ENCODE measurements at regions not wholly inside any gene's neighbourhood (a gene's known extent, or its start where the extent isn't known, plus 50 kb on each side); places are given as distances from the start of the nearest gene placed in this dataset.

GRCh38 chr13:76816394-76816793 is 69.8 kb downstream of the KCTD12 start:
- Histone ChIP-seq H3K27ac (ENCODE audit: low read depth in 1 of 3, low read length in 2 of 3) (no peak overlapping the region), H3K4me3 (ENCODE audit: low read depth in 1 of 3, low read length in 3 of 3) (no peak overlapping the region), H3K9me3 (ENCODE audit: control insufficient read depth in 2 of 2, insufficient read depth in 1 of 2, low read depth in 1 of 2, low read length in 1 of 2) (peaks cover 0 to under 1% of the 10 kb centered on the region in 2 donors), H3K4me1 (ENCODE audit: control insufficient read depth in 3 of 3, insufficient read depth in 2 of 3, low read depth in 1 of 3, low read length in 2 of 3) (peaks cover 0 to 11% (median 0%) of the 10 kb centered on the region in 3 donors), H3K27me3 (ENCODE audit: control insufficient read depth in 3 of 3, insufficient read depth in 3 of 3, low read length in 3 of 3) (no peaks in the 10 kb centered on the region), H3K36me3 (ENCODE audit: control insufficient read depth in 3 of 3, insufficient read depth in 2 of 3, low read depth in 1 of 3, low read length in 3 of 3) (no peaks in the 10 kb centered on the region)
- DNase-seq = no peak
- 70 to 82% (median 74%) methylated on average over 5 of the region's 5 CpGs for WGBS, 3 donors
- FAIRE-seq = no peak

DNA sequence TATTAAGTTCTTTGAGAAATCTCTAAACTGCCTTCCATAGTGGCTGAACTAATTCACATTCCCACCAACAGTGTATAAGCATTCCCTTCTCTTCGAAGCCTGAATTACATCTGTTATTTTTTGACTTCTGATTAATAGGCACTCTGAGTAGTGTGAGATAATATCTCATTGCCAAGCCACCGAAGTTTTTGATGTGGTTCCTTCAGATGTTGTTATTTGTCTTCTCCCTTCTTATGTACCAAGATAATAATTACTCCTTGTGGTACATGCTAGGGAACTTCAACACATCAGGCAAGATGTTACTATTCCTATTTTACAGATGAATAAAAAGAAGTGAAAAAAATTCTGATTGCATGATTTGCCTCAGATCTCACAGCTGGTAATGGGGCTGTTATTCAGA is 70.9 kb downstream of the KCTD12 start:
- H3K9me3 ChIP-seq (ENCODE audit: control insufficient read depth in 2 of 2, insufficient read depth in 1 of 2, low read depth in 1 of 2, low read length in 1 of 2) = peaks cover 0 to 3% of the 10 kb centered on the region in 2 donors
- WGBS, 3 donors = 68 to 73% (median 69%) methylated on average over 2 of the region's 2 CpGs
- no peaks in the 10 kb centered on the region for H3K27me3 ChIP-seq (ENCODE audit: control insufficient read depth in 3 of 3, insufficient read depth in 3 of 3, low read length in 3 of 3)
- DNase-seq = no peak
- H3K4me3 ChIP-seq (ENCODE audit: low read depth in 1 of 3, low read length in 3 of 3) = no peak overlapping the region
- peaks cover 0 to 11% (median 0%) of the 10 kb centered on the region in 3 donors for H3K4me1 ChIP-seq (ENCODE audit: control insufficient read depth in 3 of 3, insufficient read depth in 2 of 3, low read depth in 1 of 3, low read length in 2 of 3)
- no peak for FAIRE-seq
- H3K27ac ChIP-seq (ENCODE audit: low read depth in 1 of 3, low read length in 2 of 3) = no peak overlapping the region
- no peaks in the 10 kb centered on the region for H3K36me3 ChIP-seq (ENCODE audit: control insufficient read depth in 3 of 3, insufficient read depth in 2 of 3, low read depth in 1 of 3, low read length in 3 of 3)

DNA sequence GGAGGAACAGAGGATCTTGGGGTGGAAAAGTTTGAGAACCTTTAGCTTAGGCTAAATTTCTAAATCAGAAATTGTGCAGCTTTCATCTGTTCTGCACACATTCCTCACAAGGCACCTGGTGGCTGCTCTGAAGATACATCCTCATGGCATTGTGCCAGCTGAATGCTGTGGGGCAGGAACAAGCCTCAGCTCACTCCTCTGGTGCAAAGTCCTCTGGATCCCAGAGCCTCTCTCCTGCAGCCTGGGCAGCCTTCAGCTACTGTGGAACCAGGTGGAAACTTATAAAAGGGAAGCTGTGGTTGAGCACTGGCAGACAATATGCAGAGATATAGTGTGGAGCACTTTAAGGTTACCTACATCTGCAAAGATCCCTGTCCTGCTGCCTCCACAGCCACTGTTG is 72.3 kb downstream of the KCTD12 start:
- H3K4me1 ChIP-seq (ENCODE audit: control insufficient read depth in 3 of 3, insufficient read depth in 2 of 3, low read depth in 1 of 3, low read length in 2 of 3) = peaks cover 0 to 11% (median 0%) of the 10 kb centered on the region in 3 donors
- DNase-seq (peak; percentile 89 to 92), FAIRE-seq (no peak)
- H3K4me3 ChIP-seq (ENCODE audit: low read depth in 1 of 3, low read length in 3 of 3) = no peak overlapping the region
- peaks cover 0 to 3% of the 10 kb centered on the region in 2 donors for H3K9me3 ChIP-seq (ENCODE audit: control insufficient read depth in 2 of 2, insufficient read depth in 1 of 2, low read depth in 1 of 2, low read length in 1 of 2)
- no peaks in the 10 kb centered on the region for H3K36me3 ChIP-seq (ENCODE audit: control insufficient read depth in 3 of 3, insufficient read depth in 2 of 3, low read depth in 1 of 3, low read length in 3 of 3)
- H3K27ac ChIP-seq (ENCODE audit: low read depth in 1 of 3, low read length in 2 of 3) = no peak overlapping the region
- H3K27me3 ChIP-seq (ENCODE audit: control insufficient read depth in 3 of 3, insufficient read depth in 3 of 3, low read length in 3 of 3) = no peaks in the 10 kb centered on the region

DNA sequence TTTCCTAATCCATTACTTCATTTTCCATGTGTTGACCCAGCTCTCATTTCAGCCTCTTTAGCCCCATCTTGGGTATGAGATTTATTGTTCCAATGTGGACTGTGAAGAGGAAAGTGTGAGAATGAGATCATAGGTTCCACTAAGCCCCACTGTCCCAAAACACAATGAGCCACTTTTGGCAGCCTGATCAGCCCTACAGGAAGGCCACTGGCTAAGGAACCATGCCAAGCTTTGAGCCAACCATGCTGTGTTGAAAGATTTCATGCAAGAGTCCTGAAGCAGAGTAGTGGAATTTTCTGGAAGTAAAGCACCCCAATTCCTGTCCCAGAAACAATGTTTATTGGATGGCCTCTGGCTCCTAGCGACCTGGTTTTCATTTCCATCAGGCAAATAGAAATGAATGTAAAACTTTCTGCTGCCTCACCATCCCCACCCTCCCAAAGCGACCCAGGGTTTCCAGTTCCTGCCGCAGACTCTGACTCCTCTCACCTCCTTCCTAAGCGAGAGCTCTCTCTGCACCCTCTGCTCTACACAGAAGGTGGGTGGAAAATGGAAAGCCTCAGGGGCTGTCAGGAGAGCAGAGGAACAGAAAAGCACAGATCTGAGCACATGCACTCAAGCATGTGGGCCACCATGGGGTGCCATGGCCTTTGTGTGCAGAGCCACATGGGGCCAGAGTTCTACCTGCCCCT is 73.1 kb downstream of the KCTD12 start:
- no peak overlapping the region for H3K27ac ChIP-seq (ENCODE audit: low read depth in 1 of 3, low read length in 2 of 3)
- no peaks in the 10 kb centered on the region for H3K36me3 ChIP-seq (ENCODE audit: control insufficient read depth in 3 of 3, insufficient read depth in 2 of 3, low read depth in 1 of 3, low read length in 3 of 3)
- 79 to 89% (median 81%) methylated on average over 4 of the region's 4 CpGs for WGBS, 3 donors
- peaks cover 0 to 3% of the 10 kb centered on the region in 2 donors for H3K9me3 ChIP-seq (ENCODE audit: control insufficient read depth in 2 of 2, insufficient read depth in 1 of 2, low read depth in 1 of 2, low read length in 1 of 2)
- no peaks in the 10 kb centered on the region for H3K27me3 ChIP-seq (ENCODE audit: control insufficient read depth in 3 of 3, insufficient read depth in 3 of 3, low read length in 3 of 3)
- no peak for FAIRE-seq
- H3K4me1 ChIP-seq (ENCODE audit: control insufficient read depth in 3 of 3, insufficient read depth in 2 of 3, low read depth in 1 of 3, low read length in 2 of 3) = peaks cover 0 to 11% (median 0%) of the 10 kb centered on the region in 3 donors
- H3K4me3 ChIP-seq (ENCODE audit: low read depth in 1 of 3, low read length in 3 of 3) = no peak overlapping the region
- DNase-seq = no peak

GRCh38 chr13:76812206-76812897 is 73.9 kb downstream of the KCTD12 start:
- H3K27ac ChIP-seq (ENCODE audit: low read depth in 1 of 3, low read length in 2 of 3) = no peak overlapping the region
- no peak for DNase-seq
- WGBS, 3 donors = 73 to 89% (median 85%) methylated on average over 4 of the region's 4 CpGs
- no peak overlapping the region for H3K4me3 ChIP-seq (ENCODE audit: low read depth in 1 of 3, low read length in 3 of 3)
- H3K4me1 ChIP-seq (ENCODE audit: control insufficient read depth in 3 of 3, insufficient read depth in 2 of 3, low read depth in 1 of 3, low read length in 2 of 3) = peaks cover 0 to 11% (median 0%) of the 10 kb centered on the region in 3 donors
- peaks cover 0 to 3% of the 10 kb centered on the region in 2 donors for H3K9me3 ChIP-seq (ENCODE audit: control insufficient read depth in 2 of 2, insufficient read depth in 1 of 2, low read depth in 1 of 2, low read length in 1 of 2)
- no peak for FAIRE-seq
- no peaks in the 10 kb centered on the region for H3K36me3 ChIP-seq (ENCODE audit: control insufficient read depth in 3 of 3, insufficient read depth in 2 of 3, low read depth in 1 of 3, low read length in 3 of 3)
- no peaks in the 10 kb centered on the region for H3K27me3 ChIP-seq (ENCODE audit: control insufficient read depth in 3 of 3, insufficient read depth in 3 of 3, low read length in 3 of 3)

- H3K9me3 ChIP-seq (ENCODE audit: control insufficient read depth in 2 of 2, insufficient read depth in 1 of 2, low read depth in 1 of 2, low read length in 1 of 2) = peaks cover 0 to 3% of the 10 kb centered on the region in 2 donors
Measured at GRCh38 chr13:76809389-76809788, 76.8 kb downstream of the KCTD12 start.

DNA sequence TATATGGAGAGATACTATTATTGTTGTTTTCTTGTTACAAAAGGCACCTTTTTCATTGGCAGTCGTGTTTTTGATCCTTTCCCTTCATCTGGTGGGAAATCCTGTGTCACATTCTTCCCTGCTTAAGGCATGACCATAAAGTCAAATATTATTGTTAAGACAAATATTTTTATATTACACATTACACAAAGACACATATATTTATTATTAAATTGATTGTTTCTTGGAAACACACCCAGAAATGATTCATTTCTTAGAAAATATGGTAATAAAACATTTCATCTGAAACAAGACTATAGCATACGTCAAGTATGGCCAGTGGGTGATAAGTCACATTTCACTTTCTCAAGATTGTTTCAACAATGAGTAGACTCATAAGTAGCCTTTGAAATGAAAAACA is 77.3 kb downstream of the KCTD12 start:
- H3K4me1 ChIP-seq (ENCODE audit: control insufficient read depth in 3 of 3, insufficient read depth in 2 of 3, low read depth in 1 of 3, low read length in 2 of 3) = peaks cover 0 to 6% (median 0%) of the 10 kb centered on the region in 3 donors
- 56 to 68% (median 62%) methylated on average over 2 of the region's 2 CpGs for WGBS, 3 donors
- FAIRE-seq = no peak
- no peaks in the 10 kb centered on the region for H3K36me3 ChIP-seq (ENCODE audit: control insufficient read depth in 3 of 3, insufficient read depth in 2 of 3, low read depth in 1 of 3, low read length in 3 of 3)
- peaks cover 0 to 3% of the 10 kb centered on the region in 2 donors for H3K9me3 ChIP-seq (ENCODE audit: control insufficient read depth in 2 of 2, insufficient read depth in 1 of 2, low read depth in 1 of 2, low read length in 1 of 2)
- H3K27me3 ChIP-seq (ENCODE audit: control insufficient read depth in 3 of 3, insufficient read depth in 3 of 3, low read length in 3 of 3) = no peaks in the 10 kb centered on the region
- no peak for DNase-seq
- H3K27ac ChIP-seq (ENCODE audit: low read depth in 1 of 3, low read length in 2 of 3) = no peak overlapping the region
- H3K4me3 ChIP-seq (ENCODE audit: low read depth in 1 of 3, low read length in 3 of 3) = no peak overlapping the region

More at GRCh38 chr13:76809389-76809788, 76.8 kb downstream of the KCTD12 start:
- no peaks in the 10 kb centered on the region for H3K36me3 ChIP-seq (ENCODE audit: control insufficient read depth in 3 of 3, insufficient read depth in 2 of 3, low read depth in 1 of 3, low read length in 3 of 3)
- no peaks in the 10 kb centered on the region for H3K27me3 ChIP-seq (ENCODE audit: control insufficient read depth in 3 of 3, insufficient read depth in 3 of 3, low read length in 3 of 3)
- peaks cover 0 to 10% (median 0%) of the 10 kb centered on the region in 3 donors for H3K4me1 ChIP-seq (ENCODE audit: control insufficient read depth in 3 of 3, insufficient read depth in 2 of 3, low read depth in 1 of 3, low read length in 2 of 3)
- H3K27ac ChIP-seq (ENCODE audit: low read depth in 1 of 3, low read length in 2 of 3) = no peak overlapping the region
- DNase-seq (no peak), FAIRE-seq (no peak)
- no peak overlapping the region for H3K4me3 ChIP-seq (ENCODE audit: low read depth in 1 of 3, low read length in 3 of 3)
- WGBS, 3 donors = 41 to 77% (median 59%) methylated on average over 1 of the region's 1 CpG

DNA sequence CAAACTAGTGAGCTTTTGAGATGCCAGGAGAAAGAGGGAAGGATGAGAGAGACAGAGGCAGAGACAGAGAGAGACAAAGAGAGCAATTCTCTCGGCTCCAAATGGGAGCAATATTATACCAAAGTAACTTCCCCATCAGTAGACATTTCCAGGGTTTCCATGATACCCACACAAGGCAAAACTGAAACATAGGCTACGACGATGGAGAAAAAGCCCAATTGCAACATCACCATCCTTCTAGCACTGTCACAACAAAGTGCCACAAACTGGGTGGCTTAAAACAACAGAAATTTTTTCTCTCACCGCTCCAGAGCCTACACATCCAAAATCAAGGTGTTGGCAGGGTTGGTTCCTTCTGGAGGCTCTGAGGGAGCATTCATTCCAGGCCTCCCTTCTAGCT is 81.4 kb downstream of the KCTD12 start:
- FAIRE-seq (no peak), DNase-seq (no peak)
- Histone ChIP-seq H3K36me3 (ENCODE audit: control insufficient read depth in 3 of 3, insufficient read depth in 2 of 3, low read depth in 1 of 3, low read length in 3 of 3) (no peaks in the 10 kb centered on the region), H3K9me3 (ENCODE audit: control insufficient read depth in 2 of 2, insufficient read depth in 1 of 2, low read depth in 1 of 2, low read length in 1 of 2) (no peaks in the 10 kb centered on the region), H3K27ac (ENCODE audit: low read depth in 1 of 3, low read length in 2 of 3) (no peak overlapping the region), H3K4me1 (ENCODE audit: control insufficient read depth in 3 of 3, insufficient read depth in 2 of 3, low read depth in 1 of 3, low read length in 2 of 3) (no peaks in the 10 kb centered on the region), H3K27me3 (ENCODE audit: control insufficient read depth in 3 of 3, insufficient read depth in 3 of 3, low read length in 3 of 3) (no peaks in the 10 kb centered on the region), H3K4me3 (ENCODE audit: low read depth in 1 of 3, low read length in 3 of 3) (no peak overlapping the region)
- 87 to 92% (median 89%) methylated on average over 4 of the region's 4 CpGs for WGBS, 3 donors

All from small intestine (tissue), 7 donors.